Panc1 (cell line): ENCODE measurements at regions not wholly inside any gene's neighbourhood (a gene's known extent, or its start where the extent isn't known, plus 50 kb on each side); places are given as distances from the start of the nearest gene placed in this dataset.

ENCODE experiments used
- CTCF ChIP-seq: fragments of 450-650 bp; IDR thresholded peaks from 2 replicates; pipeline ENCODE4 v1.5.1; 2017; ENCODE audit warnings: mild to moderate bottlenecking
- POLR2AphosphoS5 ChIP-seq: IDR thresholded peaks from 2 replicates; pipeline ENCODE4 v1.6.1; 2012; ENCODE audit warnings: mild to moderate bottlenecking, low read depth, low read length, moderate library complexity
- SIN3A ChIP-seq: IDR thresholded peaks from 2 replicates; pipeline ENCODE4 v1.6.1; 2012; ENCODE audit warnings: low read depth, mild to moderate bottlenecking, low read length, moderate library complexity, borderline replicate concordance; ENCODE audit not compliant: insufficient read depth
- TF ChIP-seq, protein P1 (sequence below), 2 experiments: IDR thresholded peaks; 2 replicates each; pipeline ENCODE4 v1.6.1; 2011 to 2012; ENCODE audit warnings: low read depth in 2 of 2, control low read depth in 1 of 2, low read length in 1 of 2, mild to moderate bottlenecking in 1 of 2, moderate library complexity in 1 of 2; ENCODE audit not compliant: insufficient read depth in 1 of 2

- TF ChIP-seq CTCF (no peak), POLR2AphosphoS5 (no peak), SIN3A (no peak)
- TF ChIP-seq, protein P1, sequence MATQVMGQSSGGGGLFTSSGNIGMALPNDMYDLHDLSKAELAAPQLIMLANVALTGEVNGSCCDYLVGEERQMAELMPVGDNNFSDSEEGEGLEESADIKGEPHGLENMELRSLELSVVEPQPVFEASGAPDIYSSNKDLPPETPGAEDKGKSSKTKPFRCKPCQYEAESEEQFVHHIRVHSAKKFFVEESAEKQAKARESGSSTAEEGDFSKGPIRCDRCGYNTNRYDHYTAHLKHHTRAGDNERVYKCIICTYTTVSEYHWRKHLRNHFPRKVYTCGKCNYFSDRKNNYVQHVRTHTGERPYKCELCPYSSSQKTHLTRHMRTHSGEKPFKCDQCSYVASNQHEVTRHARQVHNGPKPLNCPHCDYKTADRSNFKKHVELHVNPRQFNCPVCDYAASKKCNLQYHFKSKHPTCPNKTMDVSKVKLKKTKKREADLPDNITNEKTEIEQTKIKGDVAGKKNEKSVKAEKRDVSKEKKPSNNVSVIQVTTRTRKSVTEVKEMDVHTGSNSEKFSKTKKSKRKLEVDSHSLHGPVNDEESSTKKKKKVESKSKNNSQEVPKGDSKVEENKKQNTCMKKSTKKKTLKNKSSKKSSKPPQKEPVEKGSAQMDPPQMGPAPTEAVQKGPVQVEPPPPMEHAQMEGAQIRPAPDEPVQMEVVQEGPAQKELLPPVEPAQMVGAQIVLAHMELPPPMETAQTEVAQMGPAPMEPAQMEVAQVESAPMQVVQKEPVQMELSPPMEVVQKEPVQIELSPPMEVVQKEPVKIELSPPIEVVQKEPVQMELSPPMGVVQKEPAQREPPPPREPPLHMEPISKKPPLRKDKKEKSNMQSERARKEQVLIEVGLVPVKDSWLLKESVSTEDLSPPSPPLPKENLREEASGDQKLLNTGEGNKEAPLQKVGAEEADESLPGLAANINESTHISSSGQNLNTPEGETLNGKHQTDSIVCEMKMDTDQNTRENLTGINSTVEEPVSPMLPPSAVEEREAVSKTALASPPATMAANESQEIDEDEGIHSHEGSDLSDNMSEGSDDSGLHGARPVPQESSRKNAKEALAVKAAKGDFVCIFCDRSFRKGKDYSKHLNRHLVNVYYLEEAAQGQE (IDR thresholded peaks at IDR 0.05; ENCODE audit: insufficient read depth in 1 of 2, low read depth in 2 of 2, low read length in 1 of 2) = no peak
Measured at GRCh38 chr3:107222907-107223306, 154.3 kb upstream of the CCDC54 start.
